ENCODE measurements at regions not wholly inside any gene's neighbourhood (a gene's known extent, or its start where the extent isn't known, plus 50 kb on each side); places are given as distances from the start of the nearest gene placed in this dataset.

DNA sequence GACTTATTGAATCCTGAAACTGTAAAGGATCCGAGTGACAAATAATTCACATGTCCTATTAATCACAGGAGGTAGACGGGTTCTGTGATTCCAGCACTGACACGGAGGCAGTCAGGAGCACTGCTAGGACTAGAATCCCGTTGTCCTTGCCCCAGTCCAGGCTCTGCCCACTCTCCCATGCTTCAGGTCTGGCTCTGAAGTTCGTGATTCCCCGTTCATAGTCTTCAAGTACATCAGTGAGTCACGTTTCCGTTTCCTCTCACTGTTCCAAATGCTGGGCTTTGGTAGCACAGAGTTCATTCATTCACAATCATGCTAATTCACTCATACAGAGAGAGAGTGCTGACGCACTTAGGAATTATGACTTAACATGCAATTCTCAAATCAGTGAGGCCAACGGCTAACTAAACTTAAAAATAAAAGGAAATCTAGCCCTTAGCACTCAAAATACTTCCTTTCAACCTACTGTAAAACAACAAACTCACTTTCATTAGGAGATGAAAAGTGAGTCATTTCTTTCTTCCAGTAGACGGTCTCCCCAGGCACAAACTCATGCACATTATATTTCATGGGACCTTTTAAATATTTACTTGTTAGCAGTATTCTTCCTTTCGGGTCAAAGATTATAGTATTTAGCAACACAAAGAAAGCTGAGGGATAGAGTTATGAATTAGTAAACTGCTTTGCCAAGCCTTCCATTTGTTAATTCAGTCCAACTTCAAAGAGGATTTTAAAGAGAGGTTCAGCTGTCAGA lies 94.0 kb upstream of the NHSL1 start (continued):
- TF ChIP-seq GPBP1L1 (CRISPR knock-in tag; IDR thresholded peaks at IDR 0.05), result no peak
- peak; percentile 84 for TF ChIP-seq HOMEZ (CRISPR knock-in tag; IDR thresholded peaks at IDR 0.05; ENCODE audit: low read depth)
- no peak for TF ChIP-seq LBX2 (CRISPR knock-in tag; IDR thresholded peaks at IDR 0.05; ENCODE audit: borderline replicate concordance)
- TF ChIP-seq, protein P1, sequence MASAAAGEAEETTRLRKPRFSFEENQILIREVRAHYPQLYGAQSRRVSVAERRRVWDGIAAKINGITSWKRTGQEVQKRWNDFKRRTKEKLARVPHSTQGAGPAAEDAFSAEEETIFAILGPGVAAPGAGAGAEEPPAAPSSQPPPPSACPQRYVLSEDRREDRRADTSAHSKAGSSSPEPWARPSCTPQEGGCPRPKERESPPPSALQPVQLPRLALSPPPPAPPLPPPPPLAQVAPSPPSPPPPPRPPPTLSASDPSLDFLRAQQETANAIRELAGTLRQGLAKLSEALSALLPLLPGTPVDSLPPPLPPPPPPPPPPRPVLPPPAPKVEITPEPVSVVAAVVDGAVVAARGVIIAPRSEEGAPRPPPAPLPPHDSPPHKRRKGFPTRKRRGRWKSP (CRISPR knock-in tag; IDR thresholded peaks at IDR 0.05), result peak; percentile 62; the same call in 1 of the 2 replicates
- TF ChIP-seq EEA1 (CRISPR knock-in tag; IDR thresholded peaks at IDR 0.05; ENCODE audit: borderline replicate concordance), result no peak
- TF ChIP-seq ZNF574 (CRISPR knock-in tag; IDR thresholded peaks at IDR 0.05), result 0 out of 2 replicates have a peak, but pooled peaks have one; percentile 41
- TF ChIP-seq ZNF501 (CRISPR knock-in tag; IDR thresholded peaks at IDR 0.05), result peak; percentile 45; the same call in 1 of the 2 replicates
- TF ChIP-seq PAXIP1 (CRISPR knock-in tag; conservative IDR thresholded peaks at IDR 0.05), result peak; percentile 90
- no peak for TF ChIP-seq SRSF9 (IDR thresholded peaks at IDR 0.05; ENCODE audit: borderline replicate concordance, insufficient read depth, low read depth, low read length, poor library complexity, severe bottlenecking)
- no peak for TF ChIP-seq ZNF180 (CRISPR knock-in tag; IDR thresholded peaks at IDR 0.05; ENCODE audit: borderline replicate concordance, low read depth)
- no peak for TF ChIP-seq ZFP82 (CRISPR knock-in tag; IDR thresholded peaks at IDR 0.05; ENCODE audit: borderline replicate concordance)
- TF ChIP-seq POGK (CRISPR knock-in tag; conservative IDR thresholded peaks at IDR 0.05), result peak; percentile 46; the same call in 1 of the 2 replicates
- no peak for TF ChIP-seq ZNF484 (CRISPR knock-in tag; IDR thresholded peaks at IDR 0.05; ENCODE audit: borderline replicate concordance, low read depth)
- peak; percentile 71; the same call in 1 of the 2 replicates for TF ChIP-seq KMT2B (CRISPR knock-in tag; IDR thresholded peaks at IDR 0.05)
